Esophagus muscularis mucosa (tissue), 3 donors: ENCODE measurements at regions not wholly inside any gene's neighbourhood (a gene's known extent, or its start where the extent isn't known, plus 50 kb on each side); places are given as distances from the start of the nearest gene placed in this dataset.

Experiments
- CTCF ChIP-seq, 3 experiments: fragments of 200-600 bp in 2 of 3; fragments of 450-650 bp in 1 of 3; sonication (generic) in 2 of 3; IDR thresholded peaks; one replicate each; pipeline ENCODE4 v1.5.1; 2017 to 2019; ENCODE audit warnings: antibody characterized with exemption in 3 of 3, mild to moderate bottlenecking in 2 of 3, moderate library complexity in 1 of 3
- POLR2A ChIP-seq: fragments of 450-650 bp; IDR thresholded peaks from one replicate; pipeline ENCODE4 v1.6.1; 2017; ENCODE audit warnings: antibody characterized with exemption, moderate library complexity, mild to moderate bottlenecking, low read depth
- POLR2AphosphoS5 ChIP-seq, 2 donors: sonication (generic); formaldehyde crosslinking; IDR thresholded peaks; one replicate each; pipeline ENCODE4 v1.6.1; 2017; ENCODE audit warnings: antibody characterized with exemption in 2 of 2

GRCh38 chr2:123164216-123164615 is 860.9 kb upstream of the CNTNAP5 start:
- no peak for TF ChIP-seq CTCF (IDR thresholded peaks at IDR 0.05)
- TF ChIP-seq POLR2A: no peak
- no peak for TF ChIP-seq POLR2AphosphoS5 (IDR thresholded peaks at IDR 0.05)
